Mucosa of rectum (tissue), 2 donors: ENCODE measurements at regions not wholly inside any gene's neighbourhood (a gene's known extent, or its start where the extent isn't known, plus 50 kb on each side); places are given as distances from the start of the nearest gene placed in this dataset.
"Not testable (repeated sequence)": the region's sequence is repeated elsewhere in the genome, so short reads cannot be mapped to it uniquely, and the experiment has no call there.

Experiments used
- H3K27ac ChIP-seq, 2 donors: one replicate each; pipeline ENCODE4 v1.7.0; 2013; ENCODE audit warnings: inconsistent platforms in 2 of 2, low read depth in 2 of 2, low read length in 2 of 2
- H3K27me3 ChIP-seq, 2 donors: one replicate each; pipeline ENCODE4 v1.7.0; 2013; ENCODE audit warnings: low read length in 2 of 2; ENCODE audit not compliant: control insufficient read depth in 2 of 2, insufficient read depth in 2 of 2
- H3K36me3 ChIP-seq, 2 donors: one replicate each; pipeline ENCODE4 v1.7.0; 2013; ENCODE audit warnings: low read length in 2 of 2; ENCODE audit not compliant: control insufficient read depth in 2 of 2, insufficient read depth in 2 of 2
- H3K4me1 ChIP-seq, 2 donors: one replicate each; pipeline ENCODE4 v1.7.0; 2013; ENCODE audit warnings: low read length in 2 of 2, mild to moderate bottlenecking in 1 of 2; ENCODE audit not compliant: control insufficient read depth in 2 of 2, insufficient read depth in 2 of 2
- H3K4me3 ChIP-seq, 2 donors: one replicate each; pipeline ENCODE4 v1.7.0; 2013; ENCODE audit warnings: low read length in 2 of 2
- H3K9ac ChIP-seq, 2 donors: one replicate each; pipeline ENCODE4 v1.7.0; 2013; ENCODE audit warnings: low read length in 2 of 2, low read depth in 1 of 2, mild to moderate bottlenecking in 1 of 2
- H3K9me3 ChIP-seq, 2 donors: one replicate each; pipeline ENCODE4 v1.7.0; 2013; ENCODE audit warnings: low read length in 2 of 2; ENCODE audit not compliant: control insufficient read depth in 2 of 2
- donor health status: healthy.
- donor health status: Normal muscosa, but diverticular disease.

GRCh38 chr1:169051171-169051570 is 55.3 kb upstream of the ATP1B1 start:
- no peaks in the 10 kb centered on the region for H3K27me3 ChIP-seq
- H3K36me3 ChIP-seq: no peaks in the 10 kb centered on the region
- H3K4me1 ChIP-seq: peaks cover 13 to 37% of the 10 kb centered on the region in 2 donors
- H3K27ac ChIP-seq: peak overlapping the region in 1 of 2 donors; percentile 83
- no peaks in the 10 kb centered on the region for H3K9me3 ChIP-seq
- no peak overlapping the region for H3K4me3 ChIP-seq
- no peak overlapping the region for H3K9ac ChIP-seq

GRCh38 chr1:169052171-169052570 is 54.3 kb upstream of the ATP1B1 start:
- not testable (repeated sequence) for H3K36me3 ChIP-seq
- H3K4me3 ChIP-seq: peak overlapping the region; percentile 23 to 40
- H3K27ac ChIP-seq: peak overlapping the region; percentile 76 to 83

GRCh38 chr1:169052727-169053126 is 53.8 kb upstream of the ATP1B1 start:
- H3K9ac ChIP-seq: peak overlapping the region in 1 of 2 donors; percentile 59
- H3K4me1 ChIP-seq: peaks cover 13 to 25% of the 10 kb centered on the region in 2 donors
- no peaks in the 10 kb centered on the region for H3K27me3 ChIP-seq
- no peaks in the 10 kb centered on the region for H3K36me3 ChIP-seq
- H3K4me3 ChIP-seq: peak overlapping the region; percentile 23 to 40
- no peaks in the 10 kb centered on the region for H3K9me3 ChIP-seq
- peak overlapping the region; percentile 76 to 83 for H3K27ac ChIP-seq

More at GRCh38 chr1:169052171-169052570, 54.3 kb upstream of the ATP1B1 start:
- not testable (repeated sequence) for H3K9me3 ChIP-seq, H3K27me3 ChIP-seq
- Histone ChIP-seq H3K9ac (peak overlapping the region in 1 of 2 donors; percentile 59), H3K4me1 (peaks cover 13 to 31% of the 10 kb centered on the region in 2 donors)

- no peaks in the 10 kb centered on the region for H3K9me3 ChIP-seq
- H3K9ac ChIP-seq: peak overlapping the region in 1 of 2 donors; percentile 21
- H3K36me3 ChIP-seq: no peaks in the 10 kb centered on the region
- peaks cover 10 to 20% of the 10 kb centered on the region in 2 donors for H3K4me1 ChIP-seq
- H3K27ac ChIP-seq: peak overlapping the region; percentile 76 to 83
- peak overlapping the region; percentile 19 to 23 for H3K4me3 ChIP-seq
- H3K27me3 ChIP-seq: no peaks in the 10 kb centered on the region
Observed at GRCh38 chr1:169053196-169053595, 53.3 kb upstream of the ATP1B1 start.
